A172 (cell line): ENCODE measurements at regions not wholly inside any gene's neighbourhood (a gene's known extent, or its start where the extent isn't known, plus 50 kb on each side); places are given as distances from the start of the nearest gene placed in this dataset.

Source experiments
- DNase-seq: peaks from one replicate; pipeline ENCODE4 v3.0.0-alpha.2; 2015; ENCODE audit warnings: low spot score

- no peak for DNase-seq
Measured at GRCh38 chr6:44531442-44532015, 144.0 kb downstream of the CDC5L start.

GRCh38 chr6:44533421-44533820 is 145.9 kb downstream of the CDC5L start:
- DNase-seq, result no peak

- no peak for DNase-seq
Measured at GRCh38 chr6:44534291-44534690, 146.8 kb downstream of the CDC5L start.

- no peak for DNase-seq
Measured at GRCh38 chr6:44535446-44535845, 147.9 kb downstream of the CDC5L start.

- DNase-seq, result no peak
Measured at GRCh38 chr6:44535967-44536366, 148.5 kb downstream of the CDC5L start.

- no peak for DNase-seq
Measured at GRCh38 chr6:44537306-44538049, 150.0 kb downstream of the CDC5L start.

GRCh38 chr6:44538131-44538806 is 150.8 kb downstream of the CDC5L start:
- DNase-seq, result no peak

- no peak for DNase-seq
Measured at GRCh38 chr6:44538807-44539201, 151.3 kb downstream of the CDC5L start.

- no peak for DNase-seq
Measured at GRCh38 chr6:44539701-44540355, 152.3 kb downstream of the CDC5L start.

- no peak for DNase-seq
Measured at GRCh38 chr6:44540881-44541280, 153.4 kb downstream of the CDC5L start.

- no peak for DNase-seq
Measured at GRCh38 chr6:44542401-44543116, 155.1 kb downstream of the CDC5L start.

GRCh38 chr6:44543664-44544063 is 156.2 kb downstream of the CDC5L start:
- DNase-seq, result no peak

GRCh38 chr6:44545224-44545623 is 157.7 kb downstream of the CDC5L start:
- DNase-seq, result no peak

- DNase-seq, result no peak
Measured at GRCh38 chr6:44548319-44548718, 160.8 kb downstream of the CDC5L start.

GRCh38 chr6:44549516-44549915 is 162.0 kb downstream of the CDC5L start:
- no peak for DNase-seq

- DNase-seq, result no peak
Measured at GRCh38 chr6:44554194-44554593, 166.7 kb downstream of the CDC5L start.

- no peak for DNase-seq
Measured at GRCh38 chr6:44554861-44555260, 167.4 kb downstream of the CDC5L start.

GRCh38 chr6:44556046-44556445 is 168.5 kb downstream of the CDC5L start:
- DNase-seq, result no peak

GRCh38 chr6:44558024-44558831 is 170.7 kb downstream of the CDC5L start:
- DNase-seq, result no peak

- no peak for DNase-seq
Measured at GRCh38 chr6:44558832-44559251, 171.3 kb downstream of the CDC5L start.
